ENCODE measurements at regions not wholly inside any gene's neighbourhood (a gene's known extent, or its start where the extent isn't known, plus 50 kb on each side); places are given as distances from the start of the nearest gene placed in this dataset.

DNA sequence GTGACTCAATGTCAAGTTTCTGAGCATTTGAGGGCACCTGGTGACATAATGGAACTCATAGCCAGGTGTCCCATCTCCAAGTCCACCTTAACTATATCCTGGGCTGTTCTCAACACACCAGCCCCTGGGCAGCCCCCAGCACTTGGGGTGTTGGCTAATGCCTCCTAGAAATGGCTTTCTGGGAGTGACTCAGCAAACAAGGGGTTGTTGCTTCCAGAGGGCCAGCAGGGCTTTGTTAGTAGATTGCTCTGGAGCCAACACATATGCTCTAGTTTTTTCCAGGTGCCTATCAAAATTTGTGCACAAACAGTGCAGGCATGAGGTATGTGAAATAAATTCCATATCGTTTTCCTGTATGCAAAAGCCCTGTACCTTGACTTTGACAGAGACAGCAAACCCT, 448.4 kb downstream of the SLC4A3 start:
- TF ChIP-seq, protein P1, sequence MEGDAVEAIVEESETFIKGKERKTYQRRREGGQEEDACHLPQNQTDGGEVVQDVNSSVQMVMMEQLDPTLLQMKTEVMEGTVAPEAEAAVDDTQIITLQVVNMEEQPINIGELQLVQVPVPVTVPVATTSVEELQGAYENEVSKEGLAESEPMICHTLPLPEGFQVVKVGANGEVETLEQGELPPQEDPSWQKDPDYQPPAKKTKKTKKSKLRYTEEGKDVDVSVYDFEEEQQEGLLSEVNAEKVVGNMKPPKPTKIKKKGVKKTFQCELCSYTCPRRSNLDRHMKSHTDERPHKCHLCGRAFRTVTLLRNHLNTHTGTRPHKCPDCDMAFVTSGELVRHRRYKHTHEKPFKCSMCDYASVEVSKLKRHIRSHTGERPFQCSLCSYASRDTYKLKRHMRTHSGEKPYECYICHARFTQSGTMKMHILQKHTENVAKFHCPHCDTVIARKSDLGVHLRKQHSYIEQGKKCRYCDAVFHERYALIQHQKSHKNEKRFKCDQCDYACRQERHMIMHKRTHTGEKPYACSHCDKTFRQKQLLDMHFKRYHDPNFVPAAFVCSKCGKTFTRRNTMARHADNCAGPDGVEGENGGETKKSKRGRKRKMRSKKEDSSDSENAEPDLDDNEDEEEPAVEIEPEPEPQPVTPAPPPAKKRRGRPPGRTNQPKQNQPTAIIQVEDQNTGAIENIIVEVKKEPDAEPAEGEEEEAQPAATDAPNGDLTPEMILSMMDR (IDR thresholded peaks at IDR 0.05) = no peak
- TF ChIP-seq POLR2A (IDR thresholded peaks at IDR 0.05) = no peak
